ENCODE measurements at regions not wholly inside any gene's neighbourhood (a gene's known extent, or its start where the extent isn't known, plus 50 kb on each side); places are given as distances from the start of the nearest gene placed in this dataset.

GRCh38 chr3:87710028-87710427 lies 348.8 kb downstream of the CGGBP1 start:
- no peak overlapping the region for H2BK120ac ChIP-seq (ENCODE audit: low read depth, low read length)
- H3K18ac ChIP-seq (ENCODE audit: low read length) = no peak overlapping the region
- H4K8ac ChIP-seq (ENCODE audit: low read depth, low read length) = no peak overlapping the region
- H2BK5ac ChIP-seq (ENCODE audit: low read length) = no peak overlapping the region
- no peaks in the 10 kb centered on the region for H3K27me3 ChIP-seq (ENCODE audit: control insufficient read depth in 3 of 3, insufficient read depth in 3 of 3, low read depth in 1 of 3, low read length in 3 of 3)
- no peak overlapping the region for H3K23ac ChIP-seq (ENCODE audit: low read depth, low read length, poor library complexity)
- no peak overlapping the region for H3K4me2 ChIP-seq (ENCODE audit: insufficient read depth, low read length, poor library complexity, severe bottlenecking)
- H3K4me3 ChIP-seq (ENCODE audit: low read length in 2 of 2) = no peak overlapping the region
- no peaks in the 10 kb centered on the region for H3K79me1 ChIP-seq (ENCODE audit: low read depth, low read length)
- no peak overlapping the region for H3K27ac ChIP-seq (replicated peaks; ENCODE audit: low read length)
- H2BK15ac ChIP-seq (ENCODE audit: low read length) = no peak overlapping the region
- no peaks in the 10 kb centered on the region for H3K9me3 ChIP-seq (replicated peaks in 1 of 2; ENCODE audit: control insufficient read depth in 2 of 2, insufficient read depth in 1 of 2, low read depth in 1 of 2, low read length in 2 of 2)
- no peak overlapping the region for H2AFZ ChIP-seq (ENCODE audit: low read length)
- no peak overlapping the region for H3K4ac ChIP-seq (ENCODE audit: low read length)
- no peak overlapping the region for H4K91ac ChIP-seq (ENCODE audit: low read depth, low read length, poor library complexity)
- H3K14ac ChIP-seq (ENCODE audit: low read length) = no peak overlapping the region
- no peak overlapping the region for H3K9ac ChIP-seq (ENCODE audit: low read depth, low read length, poor library complexity)
- no peak for DNase-seq (ENCODE audit: low spot score)
- no peak overlapping the region for H2AK5ac ChIP-seq (ENCODE audit: low read depth, low read length)
- no peaks in the 10 kb centered on the region for H3K36me3 ChIP-seq (replicated peaks in 1 of 2; ENCODE audit: control insufficient read depth in 2 of 2, insufficient read depth in 2 of 2, low read length in 2 of 2)
- no peak overlapping the region for H2BK12ac ChIP-seq (ENCODE audit: low read length)
- no peaks in the 10 kb centered on the region for H3K4me1 ChIP-seq (ENCODE audit: control insufficient read depth in 2 of 2, insufficient read depth in 1 of 2, low read depth in 1 of 2, low read length in 2 of 2)

GRCh38 chr3:87706176-87706575 lies 352.6 kb downstream of the CGGBP1 start:
- H2BK5ac ChIP-seq (ENCODE audit: low read length) = no peak overlapping the region
- no peak overlapping the region for H2BK15ac ChIP-seq (ENCODE audit: low read length)
- no peak overlapping the region for H3K14ac ChIP-seq (ENCODE audit: low read length)
- no peak overlapping the region for H3K4ac ChIP-seq (ENCODE audit: low read length)
- H4K91ac ChIP-seq (ENCODE audit: low read depth, low read length, poor library complexity) = no peak overlapping the region
- H3K79me1 ChIP-seq (ENCODE audit: low read depth, low read length) = no peaks in the 10 kb centered on the region
- no peak overlapping the region for H3K23ac ChIP-seq (ENCODE audit: low read depth, low read length, poor library complexity)
- no peak overlapping the region for H2BK120ac ChIP-seq (ENCODE audit: low read depth, low read length)
- no peaks in the 10 kb centered on the region for H3K27me3 ChIP-seq (ENCODE audit: control insufficient read depth in 3 of 3, insufficient read depth in 3 of 3, low read depth in 1 of 3, low read length in 3 of 3)
- H3K9ac ChIP-seq (ENCODE audit: low read depth, low read length, poor library complexity) = no peak overlapping the region
- H2BK12ac ChIP-seq (ENCODE audit: low read length) = no peak overlapping the region
- H4K8ac ChIP-seq (ENCODE audit: low read depth, low read length) = no peak overlapping the region
- H2AFZ ChIP-seq (ENCODE audit: low read length) = no peak overlapping the region
- H3K9me3 ChIP-seq (replicated peaks in 1 of 2; ENCODE audit: control insufficient read depth in 2 of 2, insufficient read depth in 1 of 2, low read depth in 1 of 2, low read length in 2 of 2) = no peaks in the 10 kb centered on the region
- no CpG with 5 or more reads among the region's 2 CpGs for WGBS, 2 donors (ENCODE audit: extremely low coverage in 2 of 2, insufficient read length in 2 of 2, insufficient replicate concordance in 1 of 2)
- H3K4me2 ChIP-seq (ENCODE audit: insufficient read depth, low read length, poor library complexity, severe bottlenecking) = no peak overlapping the region
- no peak overlapping the region for H3K4me3 ChIP-seq (ENCODE audit: low read length in 2 of 2)
- no peak for DNase-seq (ENCODE audit: low spot score)
- H3K18ac ChIP-seq (ENCODE audit: low read length) = no peak overlapping the region
- H3K4me1 ChIP-seq (ENCODE audit: control insufficient read depth in 2 of 2, insufficient read depth in 1 of 2, low read depth in 1 of 2, low read length in 2 of 2) = no peaks in the 10 kb centered on the region
- H3K27ac ChIP-seq (replicated peaks; ENCODE audit: low read length) = no peak overlapping the region
- no peak overlapping the region for H2AK5ac ChIP-seq (ENCODE audit: low read depth, low read length)
- no peaks in the 10 kb centered on the region for H3K36me3 ChIP-seq (replicated peaks in 1 of 2; ENCODE audit: control insufficient read depth in 2 of 2, insufficient read depth in 2 of 2, low read length in 2 of 2)

- Histone ChIP-seq H2AFZ (ENCODE audit: low read length) (no peak overlapping the region), H3K36me3 (replicated peaks in 1 of 2; ENCODE audit: control insufficient read depth in 2 of 2, insufficient read depth in 2 of 2, low read length in 2 of 2) (no peaks in the 10 kb centered on the region), H2AK5ac (ENCODE audit: low read depth, low read length) (no peak overlapping the region), H2BK120ac (ENCODE audit: low read depth, low read length) (no peak overlapping the region), H3K27me3 (ENCODE audit: control insufficient read depth in 3 of 3, insufficient read depth in 3 of 3, low read depth in 1 of 3, low read length in 3 of 3) (no peaks in the 10 kb centered on the region), H2BK5ac (ENCODE audit: low read length) (no peak overlapping the region), H3K27ac (replicated peaks; ENCODE audit: low read length) (no peak overlapping the region), H3K14ac (ENCODE audit: low read length) (no peak overlapping the region), H3K79me1 (ENCODE audit: low read depth, low read length) (no peaks in the 10 kb centered on the region), H3K4me2 (ENCODE audit: insufficient read depth, low read length, poor library complexity, severe bottlenecking) (no peak overlapping the region), H2BK15ac (ENCODE audit: low read length) (no peak overlapping the region), H4K91ac (ENCODE audit: low read depth, low read length, poor library complexity) (no peak overlapping the region), H3K23ac (ENCODE audit: low read depth, low read length, poor library complexity) (no peak overlapping the region), H2BK12ac (ENCODE audit: low read length) (no peak overlapping the region), H3K4ac (ENCODE audit: low read length) (no peak overlapping the region), H3K9me3 (replicated peaks in 1 of 2; ENCODE audit: control insufficient read depth in 2 of 2, insufficient read depth in 1 of 2, low read depth in 1 of 2, low read length in 2 of 2) (no peaks in the 10 kb centered on the region), H3K4me1 (ENCODE audit: control insufficient read depth in 2 of 2, insufficient read depth in 1 of 2, low read depth in 1 of 2, low read length in 2 of 2) (no peaks in the 10 kb centered on the region), H4K8ac (ENCODE audit: low read depth, low read length) (no peak overlapping the region), H3K4me3 (ENCODE audit: low read length in 2 of 2) (no peak overlapping the region), H3K18ac (ENCODE audit: low read length) (no peak overlapping the region), H3K9ac (ENCODE audit: low read depth, low read length, poor library complexity) (no peak overlapping the region)
- no peak for DNase-seq (ENCODE audit: low spot score)
- no CpG with 5 or more reads among the region's 4 CpGs for WGBS, 2 donors (ENCODE audit: extremely low coverage in 2 of 2, insufficient read length in 2 of 2, insufficient replicate concordance in 1 of 2)
These were observed 356.2 kb downstream of the CGGBP1 start for GRCh38 chr3:87702600-87702999.

- no peak overlapping the region for H3K18ac ChIP-seq (ENCODE audit: low read length)
- H3K4me1 ChIP-seq (ENCODE audit: control insufficient read depth in 2 of 2, insufficient read depth in 1 of 2, low read depth in 1 of 2, low read length in 2 of 2) = no peaks in the 10 kb centered on the region
- H3K4me2 ChIP-seq (ENCODE audit: insufficient read depth, low read length, poor library complexity, severe bottlenecking) = no peak overlapping the region
- no peak overlapping the region for H3K14ac ChIP-seq (ENCODE audit: low read length)
- no CpG with 5 or more reads among the region's 6 CpGs for WGBS, 2 donors (ENCODE audit: extremely low coverage in 2 of 2, insufficient read length in 2 of 2, insufficient replicate concordance in 1 of 2)
- no peak overlapping the region for H2BK120ac ChIP-seq (ENCODE audit: low read depth, low read length)
- no peaks in the 10 kb centered on the region for H3K36me3 ChIP-seq (replicated peaks in 1 of 2; ENCODE audit: control insufficient read depth in 2 of 2, insufficient read depth in 2 of 2, low read length in 2 of 2)
- no peak overlapping the region for H2BK5ac ChIP-seq (ENCODE audit: low read length)
- H3K4me3 ChIP-seq (ENCODE audit: low read length in 2 of 2) = no peak overlapping the region
- H3K23ac ChIP-seq (ENCODE audit: low read depth, low read length, poor library complexity) = no peak overlapping the region
- H2BK12ac ChIP-seq (ENCODE audit: low read length) = no peak overlapping the region
- H2AK5ac ChIP-seq (ENCODE audit: low read depth, low read length) = no peak overlapping the region
- H4K91ac ChIP-seq (ENCODE audit: low read depth, low read length, poor library complexity) = no peak overlapping the region
- no peak overlapping the region for H3K27ac ChIP-seq (replicated peaks; ENCODE audit: low read length)
- no peak for DNase-seq (ENCODE audit: low spot score)
- H2BK15ac ChIP-seq (ENCODE audit: low read length) = no peak overlapping the region
- no peak overlapping the region for H3K9ac ChIP-seq (ENCODE audit: low read depth, low read length, poor library complexity)
- H3K79me1 ChIP-seq (ENCODE audit: low read depth, low read length) = no peaks in the 10 kb centered on the region
- peaks cover 0 to 1% of the 10 kb centered on the region in 2 donors for H3K9me3 ChIP-seq (replicated peaks in 1 of 2; ENCODE audit: control insufficient read depth in 2 of 2, insufficient read depth in 1 of 2, low read depth in 1 of 2, low read length in 2 of 2)
- H4K8ac ChIP-seq (ENCODE audit: low read depth, low read length) = no peak overlapping the region
- no peaks in the 10 kb centered on the region for H3K27me3 ChIP-seq (ENCODE audit: control insufficient read depth in 3 of 3, insufficient read depth in 3 of 3, low read depth in 1 of 3, low read length in 3 of 3)
- H2AFZ ChIP-seq (ENCODE audit: low read length) = no peak overlapping the region
- no peak overlapping the region for H3K4ac ChIP-seq (ENCODE audit: low read length)
These were observed 362.4 kb downstream of the CGGBP1 start for GRCh38 chr3:87696124-87697013.
